ENCODE measurements at regions not wholly inside any gene's neighbourhood (a gene's known extent, or its start where the extent isn't known, plus 50 kb on each side); places are given as distances from the start of the nearest gene placed in this dataset.
"Not testable (repeated sequence)": the region's sequence is repeated elsewhere in the genome, so short reads cannot be mapped to it uniquely, and the experiment has no call there.

GRCh38 chr17:33832262-33832661, 422.8 kb upstream of the CCL2 start:
- no peak for DNase-seq (ENCODE audit: low spot score)

- DNase-seq (ENCODE audit: low spot score), result no peak
Measured at GRCh38 chr17:33837281-33837680, 417.8 kb upstream of the CCL2 start.

GRCh38 chr17:33838281-33838680, 416.8 kb upstream of the CCL2 start:
- no peak for DNase-seq (ENCODE audit: low spot score)

DNA sequence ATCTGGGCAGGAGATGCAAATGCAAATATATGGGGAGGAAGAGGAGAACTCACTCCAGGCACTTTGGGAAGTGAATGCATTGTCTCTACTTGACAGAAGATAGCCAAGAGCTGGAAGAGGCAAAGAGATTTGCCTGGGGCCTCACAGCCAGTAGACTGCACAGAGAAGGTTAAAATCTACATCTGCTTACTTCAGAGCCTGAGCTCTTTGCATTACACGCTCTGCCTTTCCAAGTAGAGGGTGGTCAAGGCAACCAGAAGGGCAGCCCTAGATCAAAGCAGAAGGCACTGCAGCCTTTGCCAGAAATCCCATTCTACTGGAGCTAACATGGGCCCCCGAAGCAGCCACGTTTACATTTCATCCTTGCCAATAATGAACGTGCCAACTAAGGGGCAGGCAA, 407.2 kb upstream of the CCL2 start:
- DNase-seq (ENCODE audit: low spot score), result no peak

DNA sequence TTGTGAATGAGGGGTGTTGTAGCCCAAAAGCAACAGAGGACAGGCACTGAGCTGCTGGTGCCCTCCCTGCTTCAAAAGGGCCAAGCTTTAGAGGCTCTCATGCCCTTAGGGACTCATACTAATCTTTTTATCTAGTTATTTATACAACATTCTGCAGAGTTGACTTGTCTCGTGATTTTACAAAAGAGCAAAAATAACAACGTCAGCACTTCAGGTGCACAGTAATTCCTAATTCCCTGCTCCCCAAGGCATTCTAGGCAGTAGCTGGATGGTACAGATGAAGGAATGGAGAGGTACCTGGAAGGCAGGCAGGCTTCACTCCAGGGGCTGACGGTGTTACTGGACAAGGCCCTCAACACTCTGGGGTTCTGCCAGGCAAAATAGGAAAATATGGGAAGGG, 406.7 kb upstream of the CCL2 start:
- no peak for DNase-seq (ENCODE audit: low spot score)

DNA sequence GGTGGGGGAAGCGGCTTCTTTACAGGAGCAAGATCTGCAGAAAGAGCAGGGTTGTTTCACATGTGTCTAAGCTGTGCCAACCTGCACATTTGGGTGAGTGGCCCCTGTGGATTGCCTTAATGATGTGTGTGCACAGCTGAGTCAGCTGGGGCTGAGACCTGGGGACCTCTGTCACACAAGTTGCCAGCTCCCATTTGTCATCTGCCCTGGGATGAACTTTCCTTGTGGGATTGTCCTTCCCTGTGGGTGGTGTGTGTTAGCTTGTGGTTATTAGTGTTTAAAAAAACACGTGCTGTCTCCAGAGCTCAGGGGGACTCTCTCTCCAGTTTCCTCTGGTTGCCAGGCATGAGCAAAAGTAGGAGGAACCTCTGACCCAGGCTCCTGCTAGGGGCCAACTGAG, 400.5 kb upstream of the CCL2 start:
- DNase-seq (ENCODE audit: low spot score), result no peak

GRCh38 chr17:33858121-33858520, 397.0 kb upstream of the CCL2 start:
- no peak for DNase-seq (ENCODE audit: low spot score)

DNA sequence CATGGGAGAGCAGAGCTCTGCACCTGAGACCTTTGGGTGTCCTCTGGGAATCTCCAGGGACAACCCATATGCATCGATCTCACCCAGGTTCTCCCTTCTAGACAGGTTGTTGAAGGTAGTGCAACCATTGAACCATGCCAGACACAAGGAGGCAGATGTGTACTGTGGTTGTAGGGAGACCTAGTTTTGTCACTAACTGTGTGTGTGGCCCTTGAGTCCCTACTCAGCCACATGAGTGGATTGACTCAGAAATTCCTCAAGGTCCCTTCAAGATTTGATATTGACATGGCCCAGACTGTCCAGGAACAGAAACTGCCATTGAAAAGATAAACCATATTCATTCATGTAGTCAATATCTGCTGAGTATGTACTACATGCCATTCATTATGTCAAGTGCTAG, 396.4 kb upstream of the CCL2 start:
- no peak for DNase-seq (ENCODE audit: low spot score)

DNA sequence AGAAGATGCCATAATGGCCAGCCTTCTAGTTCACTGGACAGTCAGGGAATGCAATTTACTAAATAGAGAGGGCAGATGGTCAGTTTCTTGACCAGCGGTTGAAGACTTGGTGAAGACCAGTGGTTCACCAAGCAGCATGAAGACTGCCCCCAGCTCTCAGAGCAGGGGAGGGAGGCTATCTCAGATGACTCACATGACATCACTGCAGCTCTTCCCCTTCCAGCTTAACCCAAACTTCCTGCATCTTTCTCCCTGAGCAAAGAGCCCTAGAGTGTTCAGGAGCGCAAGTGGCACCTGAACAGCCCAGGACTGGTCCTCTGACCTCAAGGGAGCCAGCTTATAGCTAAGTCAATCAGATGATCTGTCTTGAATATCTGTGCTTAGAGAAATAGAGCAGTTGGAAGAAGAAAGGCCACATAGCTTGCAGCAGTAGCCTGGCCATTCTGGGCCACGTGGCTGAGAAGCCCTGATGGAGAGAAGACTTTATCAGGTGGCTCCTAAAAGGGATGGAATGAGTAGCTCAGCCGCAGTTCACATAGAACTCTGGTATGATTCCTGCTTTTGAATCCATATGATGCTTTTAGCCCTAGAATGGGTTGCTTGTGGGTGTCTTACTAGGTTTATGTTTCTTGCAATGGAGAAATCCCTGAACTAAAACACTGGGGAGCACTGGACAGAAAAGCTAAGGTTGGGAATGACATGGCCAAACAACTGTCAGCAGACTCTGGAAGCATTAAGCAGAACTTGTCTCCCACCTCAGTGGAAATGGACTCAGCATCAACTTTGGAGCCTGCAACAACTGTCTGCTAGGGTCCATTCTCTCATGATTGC, 392.1 kb upstream of the CCL2 start:
- DNase-seq (ENCODE audit: low spot score), result no peak

DNA sequence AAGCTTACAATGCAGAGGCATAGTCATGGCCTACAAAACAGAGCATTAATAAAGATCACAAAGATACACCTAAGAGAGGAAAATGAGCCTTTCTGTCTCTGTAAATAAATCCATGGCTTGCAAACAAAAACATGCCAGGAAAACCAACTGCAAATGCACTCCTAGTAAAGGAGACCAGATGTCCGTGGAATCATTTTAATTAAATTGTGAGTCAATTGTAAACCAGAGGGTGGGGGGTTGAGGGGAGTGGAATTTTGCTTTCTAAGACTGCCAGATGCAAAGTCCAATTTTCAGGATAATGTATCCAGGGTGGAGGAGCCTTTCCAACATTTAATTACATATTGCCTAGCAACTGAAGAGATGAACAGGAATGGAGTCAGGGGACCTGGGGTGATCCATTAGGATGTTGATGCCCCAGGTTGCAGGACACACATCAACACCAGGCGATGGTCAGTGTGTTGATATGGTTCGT, 390.3 kb upstream of the CCL2 start:
- no peak for DNase-seq (ENCODE audit: low spot score)

DNA sequence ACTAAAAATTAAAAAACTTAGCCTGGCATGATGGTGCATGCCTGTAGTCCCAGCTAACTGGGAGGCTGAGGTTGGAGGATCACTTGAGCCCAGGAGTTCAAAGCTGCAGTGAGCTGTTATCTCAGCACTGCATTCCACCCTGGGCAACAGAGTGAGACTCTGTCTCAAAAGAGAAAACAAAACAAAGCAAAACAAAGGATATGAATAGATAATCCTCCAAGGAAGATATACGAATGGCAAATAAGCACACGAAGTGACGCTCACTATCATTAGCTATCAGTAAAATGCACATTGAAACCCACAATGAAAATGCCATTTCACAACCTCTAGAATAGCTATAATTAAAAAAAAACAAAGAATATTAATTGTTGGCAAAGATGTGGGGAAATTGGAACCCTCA, 386.2 kb upstream of the CCL2 start:
- no peak for DNase-seq (ENCODE audit: low spot score)

DNA sequence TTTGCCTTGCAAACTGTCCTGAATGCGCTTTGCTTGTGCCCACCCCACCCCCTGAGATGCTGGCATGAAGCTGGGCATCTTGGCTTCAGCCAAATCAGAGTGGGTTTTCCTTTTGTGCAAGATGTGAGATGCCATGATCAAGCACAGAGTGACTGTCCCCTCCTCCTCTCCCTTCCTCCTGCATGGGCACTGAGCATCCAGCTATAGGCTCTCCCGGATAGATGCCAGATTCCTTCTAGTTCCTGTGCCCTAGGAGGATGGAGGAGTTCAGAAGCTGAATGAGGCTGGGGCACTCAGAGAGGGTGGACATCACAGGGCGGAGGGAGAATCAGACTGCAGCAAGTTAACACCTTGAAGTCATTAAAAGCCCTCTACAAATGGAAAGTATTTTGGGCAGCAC, 384.1 kb upstream of the CCL2 start:
- DNase-seq (ENCODE audit: low spot score), result no peak

- no peak for DNase-seq (ENCODE audit: low spot score)
Measured at GRCh38 chr17:33871720-33872540, 383.2 kb upstream of the CCL2 start.

DNA sequence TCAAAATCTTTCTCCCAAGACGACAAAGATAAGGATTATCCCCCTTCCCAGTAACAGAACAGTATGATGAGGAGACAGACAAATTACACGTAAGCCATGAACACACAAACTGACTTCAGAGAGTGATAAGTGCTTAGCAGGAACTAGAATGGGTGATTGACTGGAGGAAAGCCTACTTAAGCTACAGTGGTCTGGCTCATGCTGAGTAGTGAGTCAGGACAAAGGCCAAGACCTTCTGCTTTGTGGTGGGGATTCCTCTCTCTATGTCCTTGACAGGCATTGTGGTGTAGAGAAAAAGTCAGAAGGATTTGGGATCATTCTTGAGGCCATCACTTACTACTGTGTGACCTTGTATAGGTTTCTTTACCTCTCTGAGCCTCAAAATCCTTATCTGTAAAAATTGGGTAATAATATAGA, 381.9 kb upstream of the CCL2 start:
- no peak for DNase-seq (ENCODE audit: low spot score)

GRCh38 chr17:33874617-33875060, 380.4 kb upstream of the CCL2 start:
- DNase-seq (ENCODE audit: low spot score), result no peak

GRCh38 chr17:33875973-33876372, 379.1 kb upstream of the CCL2 start:
- no peak for DNase-seq (ENCODE audit: low spot score)

GRCh38 chr17:33882273-33882672, 372.8 kb upstream of the CCL2 start:
- DNase-seq (ENCODE audit: low spot score), result not testable (repeated sequence)

DNA sequence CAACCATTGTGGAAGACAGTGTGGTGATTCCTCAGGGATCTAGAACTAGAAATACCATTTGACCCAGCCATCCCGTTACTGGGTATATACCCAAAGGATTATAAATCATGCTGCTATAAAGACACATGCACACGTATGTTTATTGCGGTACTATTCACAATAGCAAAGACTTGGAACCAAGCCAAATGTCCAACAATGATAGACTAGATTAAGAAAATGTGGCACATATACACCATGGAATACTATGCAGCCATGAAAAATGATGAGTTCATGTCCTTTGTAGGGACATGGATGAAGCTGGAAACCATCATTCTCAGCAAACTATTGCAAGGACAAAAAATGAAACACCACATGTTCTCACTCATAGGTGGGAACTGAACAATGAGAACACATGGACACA, 372.4 kb upstream of the CCL2 start:
- not testable (repeated sequence) for DNase-seq (ENCODE audit: low spot score)

GRCh38 chr17:33888455-33888854, 366.6 kb upstream of the CCL2 start:
- no peak for DNase-seq (ENCODE audit: low spot score)

GRCh38 chr17:33889040-33889439, 366.0 kb upstream of the CCL2 start:
- DNase-seq (ENCODE audit: low spot score), result no peak

- no peak for DNase-seq (ENCODE audit: low spot score)
Measured at GRCh38 chr17:33889766-33890165, 365.3 kb upstream of the CCL2 start.

GRCh38 chr17:33892717-33893591, 362.1 kb upstream of the CCL2 start:
- DNase-seq (ENCODE audit: low spot score), result no peak

All from mucosa of gallbladder (tissue), 1 donor.